GM18868 (cell line): ENCODE measurements at regions not wholly inside any gene's neighbourhood (a gene's known extent, or its start where the extent isn't known, plus 50 kb on each side); places are given as distances from the start of the nearest gene placed in this dataset.
"Not testable (repeated sequence)": the region's sequence is repeated elsewhere in the genome, so short reads cannot be mapped to it uniquely, and the experiment has no call there.

Experiments used
- ATAC-seq: cut with Tn5 transposase; IDR thresholded peaks from one replicate; pipeline ENCODE4 v1.9.1; 2021; ENCODE audit warnings: mild to moderate bottlenecking, moderate library complexity; ENCODE audit not compliant: unreplicated experiment

GRCh38 chr2:76697439-76697838, 824.7 kb downstream of the LRRTM4 start:
- ATAC-seq = not testable (repeated sequence)

GRCh38 chr2:76692908-76693307, 829.3 kb downstream of the LRRTM4 start:
- no peak for ATAC-seq

- no peak for ATAC-seq
Measured at GRCh38 chr2:76688732-76689131, 833.4 kb downstream of the LRRTM4 start.

GRCh38 chr2:76687923-76688322, 834.3 kb downstream of the LRRTM4 start:
- ATAC-seq = no peak

- no peak for ATAC-seq
Measured at GRCh38 chr2:76684756-76685155, 837.4 kb downstream of the LRRTM4 start.

GRCh38 chr2:76679025-76679396, 843.2 kb downstream of the LRRTM4 start:
- ATAC-seq = no peak

- no peak for ATAC-seq
Measured at GRCh38 chr2:76678383-76679024, 843.7 kb downstream of the LRRTM4 start.

GRCh38 chr2:76675212-76675611, 847.0 kb downstream of the LRRTM4 start:
- ATAC-seq = no peak

GRCh38 chr2:76672798-76673197, 849.4 kb downstream of the LRRTM4 start:
- no peak for ATAC-seq

GRCh38 chr2:76669966-76670465, 852.2 kb downstream of the LRRTM4 start:
- ATAC-seq = no peak

GRCh38 chr2:76668279-76668678, 853.9 kb downstream of the LRRTM4 start:
- no peak for ATAC-seq

GRCh38 chr2:76667821-76668271, 854.3 kb downstream of the LRRTM4 start:
- ATAC-seq = no peak

GRCh38 chr2:76642129-76642528, 880.0 kb downstream of the LRRTM4 start:
- no peak for ATAC-seq

GRCh38 chr2:76641506-76641905, 880.7 kb downstream of the LRRTM4 start:
- no peak for ATAC-seq

- ATAC-seq = peak; percentile 74
Measured at GRCh38 chr2:76640905-76641304, 881.3 kb downstream of the LRRTM4 start.

- ATAC-seq = no peak
Measured at GRCh38 chr2:76639171-76639680, 883.0 kb downstream of the LRRTM4 start.

- ATAC-seq = no peak
Measured at GRCh38 chr2:76633276-76633921, 888.8 kb downstream of the LRRTM4 start.

GRCh38 chr2:76625101-76625500, 897.1 kb downstream of the LRRTM4 start:
- ATAC-seq = no peak

GRCh38 chr2:76613330-76613729, 902.6 kb upstream of the GCFC2 start:
- no peak for ATAC-seq

- no peak for ATAC-seq
Measured at GRCh38 chr2:76612764-76613163, 902.0 kb upstream of the GCFC2 start.

GRCh38 chr2:76610451-76610850, 899.7 kb upstream of the GCFC2 start:
- ATAC-seq = no peak

GRCh38 chr2:76599732-76600368, 889.1 kb upstream of the GCFC2 start:
- peak; percentile 99 for ATAC-seq
